SK-N-SH (cell line): ENCODE measurements at regions not wholly inside any gene's neighbourhood (a gene's known extent, or its start where the extent isn't known, plus 50 kb on each side); places are given as distances from the start of the nearest gene placed in this dataset.

Source experiments
- CTCF ChIA-PET: fragments of 300-600, 350-600 bp; formaldehyde crosslinking; extraction: SDS; loops from one replicate; lab custom pipeline; 2021; lab: Yijun Ruan, JAX
- POLR2A ChIA-PET: fragments of 350-600 bp; sonication (Branson Sonifier 250); formaldehyde crosslinking; extraction: SDS; loops from one replicate; lab custom pipeline; 2020; ENCODE audit warnings: antibody characterized with exemption, inconsistent platforms; lab: Yijun Ruan, JAX
- DNase-seq: peaks from one replicate; pipeline ENCODE4 v3.0.0; 2012
- H2AFZ ChIP-seq: fragments of 200-600 bp; sonication (generic); 2 replicates; pipeline ENCODE4 v1.8.1; 2016; ENCODE audit warnings: antibody characterized with exemption, mild to moderate bottlenecking, low read depth
- H3F3A ChIP-seq: fragments of 200-600 bp; sonication (generic); replicated peaks from 2 replicates; pipeline ENCODE3; 2016; ENCODE audit warnings: antibody characterized with exemption, mild to moderate bottlenecking; ENCODE audit not compliant: insufficient read depth
- H3K27ac ChIP-seq, 2 experiments: fragments of 200-500 bp in 1 of 2; fragments of 200-600 bp in 1 of 2; sonication (Bioruptor generic) in 1 of 2; sonication (generic), shearing (Covaris generic) in 1 of 2; 2 replicates each; pipeline versions ENCODE4 v1.5.1 to v1.6.1; 2014 to 2016; ENCODE audit warnings: low read depth in 2 of 2, inconsistent platforms in 1 of 2, low read length in 1 of 2, mild to moderate bottlenecking in 1 of 2, mixed read lengths in 1 of 2
- H3K27me3 ChIP-seq: fragments of 200-600 bp; sonication (generic), shearing (Covaris generic); 2 replicates; pipeline ENCODE4 v1.6.1; 2016; ENCODE audit warnings: mixed run types; ENCODE audit not compliant: insufficient read depth
- H3K36me3 ChIP-seq, 2 experiments: fragments of 200-500 bp in 1 of 2; fragments of 200-600 bp in 1 of 2; sonication (Bioruptor generic) in 1 of 2; sonication (generic) in 1 of 2; replicated peaks in 1 of 2; 2 replicates each; pipeline versions ENCODE3 to v1.5.1; 2014 to 2016; ENCODE audit warnings: low read length in 1 of 2, mild to moderate bottlenecking in 1 of 2; ENCODE audit not compliant: insufficient read depth in 2 of 2, control insufficient read depth in 1 of 2
- H3K4me1 ChIP-seq, 2 experiments: fragments of 200-500 bp in 1 of 2; fragments of 200-600 bp in 1 of 2; sonication (Bioruptor generic) in 1 of 2; sonication (generic), shearing (Covaris generic) in 1 of 2; 2 replicates each; pipeline versions ENCODE4 v1.5.1 to v1.6.1; 2014 to 2016; ENCODE audit warnings: low read depth in 1 of 2, low read length in 1 of 2, mixed run types in 1 of 2; ENCODE audit not compliant: insufficient read depth in 2 of 2, control insufficient read depth in 1 of 2
- H3K4me2 ChIP-seq: fragments of 200-600 bp; sonication (generic), shearing (Covaris generic); 2 replicates; pipeline ENCODE4 v1.6.1; 2017; ENCODE audit warnings: mixed run types
- H3K4me3 ChIP-seq, 2 experiments: fragments of 200-500 bp in 1 of 2; fragments of 200-600 bp in 1 of 2; sonication (Bioruptor generic) in 1 of 2; sonication (generic), shearing (Covaris generic) in 1 of 2; 2 replicates each; pipeline versions ENCODE4 v1.5.1 to v1.8.1; 2014 to 2016; ENCODE audit warnings: low read depth in 2 of 2, inconsistent platforms in 1 of 2, low read length in 1 of 2, mild to moderate bottlenecking in 1 of 2, mixed read lengths in 1 of 2, moderate library complexity in 1 of 2
- H3K79me2 ChIP-seq: fragments of 200-600 bp; sonication (generic); 2 replicates; pipeline ENCODE4 v1.8.1; 2017; ENCODE audit warnings: mild to moderate bottlenecking; ENCODE audit not compliant: insufficient read depth
- H3K9ac ChIP-seq: fragments of 200-600 bp; sonication (generic); 2 replicates; pipeline ENCODE4 v1.6.1; 2017; ENCODE audit warnings: mixed run types
- H3K9me2 ChIP-seq: fragments of 200-600 bp; sonication (generic); 2 replicates; pipeline ENCODE4 v1.6.1; 2017; ENCODE audit warnings: mixed run types
- H3K9me3 ChIP-seq: fragments of 200-600 bp; sonication (generic); 2 replicates; pipeline ENCODE4 v1.6.1; 2017; ENCODE audit warnings: mixed run types, mild to moderate bottlenecking, moderate library complexity
- H4K20me1 ChIP-seq: fragments of 200-600 bp; sonication (generic); 2 replicates; pipeline ENCODE4 v1.6.1; 2017; ENCODE audit warnings: mild to moderate bottlenecking, mixed run types; ENCODE audit not compliant: insufficient read depth
- CTCF ChIP-seq: fragments of 200-600 bp; sonication (generic); IDR thresholded peaks from 2 replicates; pipeline ENCODE4 v1.6.1; 2017; ENCODE audit warnings: antibody characterized with exemption, mild to moderate bottlenecking, moderate library complexity
- ELF1 ChIP-seq: IDR thresholded peaks from 2 replicates; pipeline ENCODE4 v1.4.0; 2012
- EZH2phosphoT487 ChIP-seq: fragments of 200-600 bp; sonication (generic); IDR thresholded peaks from 2 replicates; pipeline ENCODE4 v1.6.1; 2017; ENCODE audit warnings: low read depth, mixed run types, mild to moderate bottlenecking, antibody characterized with exemption, moderate library complexity, borderline replicate concordance
- GATA2 ChIP-seq: sonication (generic); formaldehyde crosslinking; IDR thresholded peaks from 2 replicates; pipeline ENCODE4 v1.5.0; 2020; ENCODE audit warnings: mild to moderate bottlenecking, missing genetic modification reagents
- MEF2A ChIP-seq: IDR thresholded peaks from 2 replicates; pipeline ENCODE4 v1.4.0; 2012; ENCODE audit warnings: low read depth, borderline replicate concordance
- MXI1 ChIP-seq: IDR thresholded peaks from 2 replicates; pipeline ENCODE4 v1.6.1; 2012; ENCODE audit warnings: mild to moderate bottlenecking, low read depth, low read length, improper control_type of control experiment
- NRF1 ChIP-seq: IDR thresholded peaks from 2 replicates; pipeline ENCODE4 v1.6.1; 2012; ENCODE audit warnings: low read depth, mild to moderate bottlenecking, low read length
- PBX3 ChIP-seq: IDR thresholded peaks from 2 replicates; pipeline ENCODE4; 2012
- RAD21 ChIP-seq: IDR thresholded peaks from 2 replicates; pipeline ENCODE4 v1.6.1; 2012; ENCODE audit warnings: mild to moderate bottlenecking, low read length
- RCOR1 ChIP-seq: fragments of 150-350 bp; IDR thresholded peaks from 2 replicates; pipeline ENCODE4 v1.6.1; 2017; ENCODE audit warnings: antibody characterized with exemption, low read length
- SIN3A ChIP-seq: IDR thresholded peaks from 2 replicates; pipeline ENCODE4 v1.6.1; 2012; ENCODE audit warnings: low read depth, mild to moderate bottlenecking, low read length, moderate library complexity, borderline replicate concordance
- SMC3 ChIP-seq: IDR thresholded peaks from 2 replicates; pipeline ENCODE4 v1.6.1; 2012; ENCODE audit warnings: low read depth, low read length, improper control_type of control experiment
- TCF12 ChIP-seq: IDR thresholded peaks from 2 replicates; pipeline ENCODE4 v1.4.0; 2012
- USF1 ChIP-seq: IDR thresholded peaks from 2 replicates; pipeline ENCODE4 v1.4.0; 2012; ENCODE audit warnings: low read depth, borderline replicate concordance
- WGBS: methylation state at CpG from one replicate; pipeline ENCODE4 v1.1.6; 2017; ENCODE audit warnings: low lambda C conversion rate; 5-methylcytosine and 5-hydroxymethylcytosine counted together

- no peaks in the 10 kb centered on the region for H3K9me3 ChIP-seq
- H3K4me1 ChIP-seq = no peaks in the 10 kb centered on the region
- 2% methylated on average over 2 of the region's 2 CpGs for WGBS
- no peak overlapping the region for H3K4me3 ChIP-seq
- no peak for DNase-seq
- H3F3A ChIP-seq = no peaks in the 10 kb centered on the region
- no peaks in the 10 kb centered on the region for H3K36me3 ChIP-seq
- no peaks in the 10 kb centered on the region for H3K27me3 ChIP-seq
- no peak overlapping the region for H2AFZ ChIP-seq
- POLR2A ChIA-PET = no interaction called here
- no peak overlapping the region for H3K4me2 ChIP-seq
- no peaks in the 10 kb centered on the region for H3K79me2 ChIP-seq
- peak; percentile 55 for TF ChIP-seq CTCF
- TF ChIP-seq USF1 = no peak
- peak; percentile 20; the same call in 1 of the 2 replicates for TF ChIP-seq SMC3
- TF ChIP-seq EZH2phosphoT487 = no peak
- TF ChIP-seq RAD21 = peak; percentile 48
- no peak overlapping the region for H3K9ac ChIP-seq
- CTCF ChIA-PET = interaction anchor here (0.6 kb wide), 1 partner anchor 127 kb away, joined by 3 read pairs; no protein-coding TSS in a partner anchor
- no peak overlapping the region for H3K27ac ChIP-seq
- H4K20me1 ChIP-seq = no peaks in the 10 kb centered on the region
- H3K9me2 ChIP-seq = no peaks in the 10 kb centered on the region
Measured at GRCh38 chr14:27553790-27554189, 956.0 kb upstream of the NOVA1 start.

GRCh38 chr14:27557445-27557844 lies 959.6 kb upstream of the NOVA1 start:
- Histone ChIP-seq H3K9me2 (no peaks in the 10 kb centered on the region), H2AFZ (no peak overlapping the region), H3K9me3 (no peaks in the 10 kb centered on the region), H3F3A (no peaks in the 10 kb centered on the region), H3K27ac (no peak overlapping the region), H3K79me2 (no peaks in the 10 kb centered on the region), H3K9ac (no peak overlapping the region), H3K4me2 (no peak overlapping the region), H3K27me3 (no peaks in the 10 kb centered on the region), H3K4me3 (no peak overlapping the region), H4K20me1 (no peaks in the 10 kb centered on the region), H3K36me3 (no peaks in the 10 kb centered on the region), H3K4me1 (no peaks in the 10 kb centered on the region)
- DNase-seq = no peak
- ChIA-PET CTCF (no interaction called here), POLR2A (no interaction called here)
- 22% methylated on average over 2 of the region's 2 CpGs for WGBS
- no peak for TF ChIP-seq NRF1

GRCh38 chr14:27559848-27560247 lies 962.0 kb upstream of the NOVA1 start:
- Histone ChIP-seq H3F3A (no peaks in the 10 kb centered on the region), H3K9me3 (no peaks in the 10 kb centered on the region), H4K20me1 (no peaks in the 10 kb centered on the region), H3K79me2 (no peaks in the 10 kb centered on the region), H3K27ac (no peak overlapping the region), H3K36me3 (no peaks in the 10 kb centered on the region), H3K27me3 (no peaks in the 10 kb centered on the region), H3K4me3 (no peak overlapping the region), H3K4me1 (no peaks in the 10 kb centered on the region), H3K9me2 (no peaks in the 10 kb centered on the region), H3K9ac (no peak overlapping the region), H3K4me2 (no peak overlapping the region), H2AFZ (no peak overlapping the region)
- ChIA-PET POLR2A (no interaction called here), CTCF (no interaction called here)
- DNase-seq = no peak
- no peak for TF ChIP-seq TCF12
- TF ChIP-seq GATA2 (CRISPR knock-in tag) = no peak
- no peak for TF ChIP-seq MEF2A
- TF ChIP-seq ELF1 = no peak
- TF ChIP-seq PBX3 = no peak
- no peak for TF ChIP-seq CTCF
- TF ChIP-seq NRF1 = no peak
- TF ChIP-seq RCOR1 = no peak
- no peak for TF ChIP-seq MXI1
- TF ChIP-seq SIN3A = no peak
- TF ChIP-seq USF1 = no peak
